ENCODE measurements at regions not wholly inside any gene's neighbourhood (a gene's known extent, or its start where the extent isn't known, plus 50 kb on each side); places are given as distances from the start of the nearest gene placed in this dataset.

GRCh38 chr17:13398091-13398490 lies 203.6 kb downstream of the HS3ST3A1 start:
- TF ChIP-seq CTCF (IDR thresholded peaks at IDR 0.05 in 8 of 11, conservative IDR thresholded peaks at IDR 0.05 in 3 of 11) (no peak), POLR2A (IDR thresholded peaks at IDR 0.05) (no peak), POLR2AphosphoS5 (IDR thresholded peaks at IDR 0.05) (no peak)

Data from spleen (tissue), 7 donors.